IMR-90 (cell line): ENCODE measurements at regions not wholly inside any gene's neighbourhood (a gene's known extent, or its start where the extent isn't known, plus 50 kb on each side); places are given as distances from the start of the nearest gene placed in this dataset.

Source experiments
- ATAC-seq: fragments of 200-7000 bp; cut with Tn5 transposase; 2 replicates; pipeline ENCODE4 v1.9.1; 2020; ENCODE audit warnings: low read depth, mild to moderate bottlenecking, moderate library complexity
- BruUV-seq: library from RNA; stranded (reverse); fragments of 400-500 nt; replicated peaks from 2 replicates; lab custom pipeline; 2021; lab: Mats Ljungman, UMichigan
- CTCF ChIA-PET: fragments of 300-600 bp; formaldehyde crosslinking; extraction: SDS; loops from one replicate; lab custom pipeline; 2021; ENCODE audit warnings: antibody characterized with exemption; lab: Yijun Ruan, JAX
- POLR2A ChIA-PET: fragments of 300-600 bp; sonication (Branson Sonifier 250); formaldehyde crosslinking; loops from one replicate; lab custom pipeline; 2022; ENCODE audit warnings: antibody characterized with exemption; ENCODE audit not compliant: unreplicated experiment; lab: Charles Lee
- DNase-seq: peaks from one replicate; pipeline ENCODE4 v3.0.0; 2013
- H2AFZ ChIP-seq: replicated peaks from 2 replicates; pipeline ENCODE3; 2013; ENCODE audit warnings: low read length, mild to moderate bottlenecking; ENCODE audit not compliant: poor library complexity
- H2AK5ac ChIP-seq: 2 replicates; pipeline ENCODE4 v1.6.1; 2013; ENCODE audit warnings: low read depth, low read length, inconsistent platforms
- H2AK9ac ChIP-seq: replicated peaks from 2 replicates; pipeline ENCODE3; 2013; ENCODE audit warnings: mild to moderate bottlenecking, low read depth, low read length, moderate library complexity; ENCODE audit not compliant: poor library complexity
- H2BK120ac ChIP-seq: 2 replicates; pipeline ENCODE4 v1.6.1; 2013; ENCODE audit warnings: low read depth, low read length, inconsistent platforms
- H2BK15ac ChIP-seq: 3 replicates; pipeline ENCODE4 v1.6.1; 2013; ENCODE audit warnings: low read depth, low read length, inconsistent platforms
- H2BK20ac ChIP-seq: 2 replicates; pipeline ENCODE4 v1.6.1; 2013; ENCODE audit warnings: low read depth, mild to moderate bottlenecking, inconsistent platforms, low read length, moderate library complexity
- H2BK5ac ChIP-seq: 2 replicates; pipeline ENCODE4 v1.6.1; 2013; ENCODE audit warnings: mild to moderate bottlenecking, low read depth, low read length, inconsistent platforms; ENCODE audit not compliant: poor library complexity, severe bottlenecking
- H3K14ac ChIP-seq: replicated peaks from 2 replicates; pipeline ENCODE4 v1.6.1; 2013; ENCODE audit warnings: low read depth, low read length, inconsistent platforms
- H3K18ac ChIP-seq: 2 replicates; pipeline ENCODE4 v1.6.1; 2013; ENCODE audit warnings: low read depth, low read length, control low read depth
- H3K23ac ChIP-seq: 2 replicates; pipeline ENCODE4 v1.6.1; 2013; ENCODE audit warnings: low read depth, low read length, inconsistent platforms
- H3K27ac ChIP-seq: 2 replicates; pipeline ENCODE4 v1.5.1; 2013; ENCODE audit warnings: mild to moderate bottlenecking, control low read depth, low read length; ENCODE audit not compliant: insufficient read depth
- H3K27me3 ChIP-seq: 2 replicates; pipeline ENCODE4 v1.6.1; 2013; ENCODE audit warnings: low read length; ENCODE audit not compliant: control insufficient read depth, insufficient read depth
- H3K36me3 ChIP-seq: 2 replicates; pipeline ENCODE4 v1.6.1; 2013; ENCODE audit warnings: low read length, mixed read lengths; ENCODE audit not compliant: control insufficient read depth, insufficient read depth
- H3K4ac ChIP-seq: 2 replicates; pipeline ENCODE4 v1.6.1; 2013; ENCODE audit warnings: low read depth, low read length, inconsistent platforms
- H3K4me1 ChIP-seq: 2 replicates; pipeline ENCODE4 v1.6.1; 2013; ENCODE audit warnings: low read length, mixed read lengths; ENCODE audit not compliant: control insufficient read depth, insufficient read depth
- H3K4me2 ChIP-seq: 2 replicates; pipeline ENCODE4 v1.6.1; 2013; ENCODE audit warnings: low read depth, mild to moderate bottlenecking, control low read depth, low read length, moderate library complexity
- H3K4me3 ChIP-seq: 2 replicates; pipeline ENCODE4 v1.5.1; 2013; ENCODE audit warnings: low read depth, mild to moderate bottlenecking, control low read depth, low read length, moderate library complexity; ENCODE audit not compliant: insufficient read depth
- H3K56ac ChIP-seq: 2 replicates; pipeline ENCODE4 v1.6.1; 2013; ENCODE audit warnings: low read length, inconsistent platforms; ENCODE audit not compliant: insufficient read depth; ENCODE audit errors: extremely low read depth
- H3K79me1 ChIP-seq, 2 experiments: 2 replicates each; pipeline ENCODE4 v1.6.1; 2013; ENCODE audit warnings: low read length in 2 of 2, inconsistent platforms in 1 of 2, low read depth in 1 of 2
- H3K9ac ChIP-seq: 2 replicates; pipeline ENCODE4 v1.6.1; 2013; ENCODE audit warnings: low read depth, low read length, control low read depth
- H3K9me1 ChIP-seq: 2 replicates; pipeline ENCODE4 v1.6.1; 2013; ENCODE audit warnings: low read length, inconsistent platforms; ENCODE audit not compliant: insufficient read depth
- H3K9me3 ChIP-seq: 2 replicates; pipeline ENCODE4 v1.6.1; 2013; ENCODE audit warnings: low read length; ENCODE audit not compliant: control insufficient read depth, insufficient read depth
- H4K20me1 ChIP-seq: 2 replicates; pipeline ENCODE4 v1.6.1; 2013; ENCODE audit warnings: low read length, inconsistent platforms; ENCODE audit not compliant: insufficient read depth
- H4K5ac ChIP-seq: 2 replicates; pipeline ENCODE4 v1.6.1; 2013; ENCODE audit warnings: mild to moderate bottlenecking, low read depth, low read length, control low read depth
- H4K8ac ChIP-seq, 2 experiments: 2 replicates each; pipeline ENCODE4 v1.6.1; 2013; ENCODE audit warnings: low read depth in 2 of 2, low read length in 2 of 2, control low read depth in 1 of 2, inconsistent platforms in 1 of 2
- H4K91ac ChIP-seq: 2 replicates; pipeline ENCODE4 v1.6.1; 2013; ENCODE audit warnings: low read depth, low read length, inconsistent platforms; ENCODE audit not compliant: insufficient read depth
- CEBPB ChIP-seq: IDR thresholded peaks from 2 replicates; pipeline ENCODE4 v1.6.1; 2012; ENCODE audit warnings: low read depth, low read length, improper control_type of control experiment
- MXI1 ChIP-seq: IDR thresholded peaks from 2 replicates; pipeline ENCODE4 v1.6.1; 2012; ENCODE audit warnings: low read depth, mild to moderate bottlenecking, low read length, moderate library complexity, borderline replicate concordance
- NFE2L2 ChIP-seq: fragments of 150-350 bp; IDR thresholded peaks from 2 replicates; pipeline ENCODE4 v1.6.1; 2016; ENCODE audit warnings: low read depth, mild to moderate bottlenecking, low read length
- POLR2A ChIP-seq: IDR thresholded peaks from 2 replicates; pipeline ENCODE4 v1.6.1; 2012; ENCODE audit warnings: mild to moderate bottlenecking, low read depth, low read length
- WGBS, 2 experiments: methylation state at CpG; one replicate each; pipeline versions ENCODE4 v1.1.5 to v1.1.7; 2013; ENCODE audit warnings: missing lambda C conversion rate in 2 of 2; ENCODE audit not compliant: insufficient read length in 1 of 2; ENCODE audit errors: extremely low coverage in 2 of 2; 5-methylcytosine and 5-hydroxymethylcytosine counted together
- dilution Hi-C: fragments of 300-500 bp; cut with HindIII; formaldehyde crosslinking; loops from one replicate; pipeline ENCODE4 v1.14.3; 2018; ENCODE audit warnings: low sequenced_read_pairs; ENCODE audit not compliant: unreplicated experiment
- in situ Hi-C: fragments of 300-500 bp; cut with MboI; formaldehyde crosslinking; loops from 3 replicates; pipeline ENCODE4 v1.14.3; 2019; ENCODE audit warnings: low sequenced_read_pairs, inconsistent platforms, mixed read lengths
- intact Hi-C: fragments of 100-400 bp; cut with micrococcal nuclease; formaldehyde crosslinking; loops from 2 replicates; pipeline ENCODE4 v1.10.0; 2022

- no peak overlapping the region for H3K14ac ChIP-seq
- no TSS peak for BruUV-seq
- no peak overlapping the region for H2AK9ac ChIP-seq
- 40% methylated on average over 1 of the region's 3 CpGs; no CpG with 5 or more reads in 1 of the 2 experiments for whole genome bisulfite sequencing, 2 experiments
- H3K36me3 ChIP-seq, result no peaks in the 10 kb centered on the region
- no peak overlapping the region for H3K9ac ChIP-seq
- no peak overlapping the region for H4K91ac ChIP-seq
- no peak for TF ChIP-seq CEBPB
- TF ChIP-seq POLR2A, result no peak
- no peak for TF ChIP-seq NFE2L2
- no peak for TF ChIP-seq MXI1
- no peak overlapping the region for H2BK5ac ChIP-seq
- no peak overlapping the region for H4K8ac ChIP-seq
- H4K5ac ChIP-seq, result no peak overlapping the region
- ATAC-seq, result no peak
- H2BK15ac ChIP-seq, result no peak overlapping the region
- no peaks in the 10 kb centered on the region for H4K20me1 ChIP-seq
- H3K56ac ChIP-seq, result no peak overlapping the region
- H3K4me3 ChIP-seq, result no peak overlapping the region
- H2AFZ ChIP-seq, result no peak overlapping the region
- no peaks in the 10 kb centered on the region for H3K4me1 ChIP-seq
- H2AK5ac ChIP-seq, result no peak overlapping the region
- H3K27me3 ChIP-seq, result peaks cover 6% of the 10 kb centered on the region; the same call in 1 of the 2 replicates
- no peaks in the 10 kb centered on the region for H3K79me1 ChIP-seq
- no peak overlapping the region for H3K4me2 ChIP-seq
- H3K9me3 ChIP-seq, result peaks cover 3% of the 10 kb centered on the region; the same call in 1 of the 2 replicates
- H3K9me1 ChIP-seq, result no peaks in the 10 kb centered on the region
- POLR2A ChIA-PET, result no interaction called here
- dilution Hi-C loops (no loop called here), in situ Hi-C loops (no loop called here), intact Hi-C loops (no loop called here)
- no peak overlapping the region for H3K27ac ChIP-seq
- no peak overlapping the region for H2BK120ac ChIP-seq
- H3K18ac ChIP-seq, result no peak overlapping the region
- CTCF ChIA-PET, result interaction anchor here (1.2 kb wide), 1 partner anchor 15 kb away, joined by 3 read pairs; no protein-coding TSS in a partner anchor
- no peak overlapping the region for H3K23ac ChIP-seq
- no peak overlapping the region for H3K4ac ChIP-seq
- no peak for DNase-seq
- H2BK20ac ChIP-seq, result no peak overlapping the region
These were observed 255.2 kb downstream of the ACKR3 start for GRCh38 chr2:236824836-236825235.
